ENCODE measurements at regions not wholly inside any gene's neighbourhood (a gene's known extent, or its start where the extent isn't known, plus 50 kb on each side); places are given as distances from the start of the nearest gene placed in this dataset.

- TF ChIP-seq YY1 (IDR thresholded peaks at IDR 0.05), result no peak
- no peak for TF ChIP-seq CTCF (IDR thresholded peaks at IDR 0.05; ENCODE audit: low read depth, low read length, missing input control)
- TF ChIP-seq GABPA (IDR thresholded peaks at IDR 0.05 in 1 of 2, conservative IDR thresholded peaks at IDR 0.05 in 1 of 2), result no peak
- no peak for TF ChIP-seq EGR1 (IDR thresholded peaks at IDR 0.05; ENCODE audit: low read depth in 2 of 2)
- TF ChIP-seq ZBTB33 (IDR thresholded peaks at IDR 0.05), result no peak
- no peak for TF ChIP-seq ATF3 (IDR thresholded peaks at IDR 0.05)
- no peak for TF ChIP-seq RAD21 (IDR thresholded peaks at IDR 0.05)
- TF ChIP-seq RXRA (IDR thresholded peaks at IDR 0.05), result no peak
- TF ChIP-seq TAF1 (conservative IDR thresholded peaks at IDR 0.05), result no peak
- TF ChIP-seq JUND (IDR thresholded peaks at IDR 0.05), result no peak
- no peak for TF ChIP-seq REST (IDR thresholded peaks at IDR 0.05)
Measured at GRCh38 chrX:124902953-124903352, 416.7 kb upstream of the TEX13C start.
